ENCODE measurements at regions not wholly inside any gene's neighbourhood (a gene's known extent, or its start where the extent isn't known, plus 50 kb on each side); places are given as distances from the start of the nearest gene placed in this dataset.
"Not testable (repeated sequence)": the region's sequence is repeated elsewhere in the genome, so short reads cannot be mapped to it uniquely, and the experiment has no call there.

- no peak overlapping the region for H3K4me3 ChIP-seq
- DNase-seq = no peak
- no peaks in the 10 kb centered on the region for H3K36me3 ChIP-seq
- no peaks in the 10 kb centered on the region for H3K9me3 ChIP-seq (replicated peaks)
- no peaks in the 10 kb centered on the region for H3K27me3 ChIP-seq
- H3K27ac ChIP-seq = no peak overlapping the region
- no peaks in the 10 kb centered on the region for H3K4me1 ChIP-seq
Observed at GRCh38 chrX:77061545-77061944, 385.6 kb upstream of the FGF16 start.

GRCh38 chrX:77065896-77066295, 381.3 kb upstream of the FGF16 start:
- H3K36me3 ChIP-seq = no peaks in the 10 kb centered on the region
- DNase-seq = no peak
- H3K4me3 ChIP-seq = no peak overlapping the region
- no peaks in the 10 kb centered on the region for H3K4me1 ChIP-seq
- no peaks in the 10 kb centered on the region for H3K9me3 ChIP-seq (replicated peaks)
- no peaks in the 10 kb centered on the region for H3K27me3 ChIP-seq
- no peak overlapping the region for H3K27ac ChIP-seq

GRCh38 chrX:77070202-77070918, 376.8 kb upstream of the FGF16 start:
- Histone ChIP-seq H3K27me3 (no peaks in the 10 kb centered on the region), H3K36me3 (no peaks in the 10 kb centered on the region), H3K9me3 (replicated peaks) (no peaks in the 10 kb centered on the region), H3K4me1 (no peaks in the 10 kb centered on the region), H3K4me3 (no peak overlapping the region), H3K27ac (no peak overlapping the region)
- no peak for DNase-seq

- Histone ChIP-seq H3K27me3 (no peaks in the 10 kb centered on the region), H3K4me3 (no peak overlapping the region), H3K9me3 (replicated peaks) (no peaks in the 10 kb centered on the region), H3K27ac (peak overlapping the region; percentile 80), H3K36me3 (no peaks in the 10 kb centered on the region), H3K4me1 (peaks cover 10% of the 10 kb centered on the region)
- peak; percentile 74 to 82 for DNase-seq
Observed at GRCh38 chrX:77076896-77077295, 370.3 kb upstream of the FGF16 start.

GRCh38 chrX:77081237-77081636, 366.0 kb upstream of the FGF16 start:
- DNase-seq; H3K4me3 ChIP-seq; H3K27me3 ChIP-seq; H3K9me3 ChIP-seq (replicated peaks); H3K4me1 ChIP-seq; H3K27ac ChIP-seq; H3K36me3 ChIP-seq: not testable (repeated sequence)

- no peaks in the 10 kb centered on the region for H3K36me3 ChIP-seq
- no peaks in the 10 kb centered on the region for H3K27me3 ChIP-seq
- H3K27ac ChIP-seq = no peak overlapping the region
- DNase-seq = no peak
- H3K4me1 ChIP-seq = peaks cover 9% of the 10 kb centered on the region; the same call in 1 of the 2 replicates
- no peak overlapping the region for H3K4me3 ChIP-seq
- H3K9me3 ChIP-seq (replicated peaks) = no peaks in the 10 kb centered on the region
Observed at GRCh38 chrX:77085372-77085771, 361.8 kb upstream of the FGF16 start.

GRCh38 chrX:77087529-77088169, 359.5 kb upstream of the FGF16 start:
- no peaks in the 10 kb centered on the region for H3K27me3 ChIP-seq
- H3K36me3 ChIP-seq = no peaks in the 10 kb centered on the region
- peak overlapping the region; percentile 58 for H3K27ac ChIP-seq
- H3K4me3 ChIP-seq = no peak overlapping the region
- peaks cover 9% of the 10 kb centered on the region; the same call in 1 of the 2 replicates for H3K4me1 ChIP-seq
- peak; percentile 62 to 69 for DNase-seq
- H3K9me3 ChIP-seq (replicated peaks) = no peaks in the 10 kb centered on the region

GRCh38 chrX:77088233-77088632, 359.0 kb upstream of the FGF16 start:
- Histone ChIP-seq H3K27me3 (no peaks in the 10 kb centered on the region), H3K4me1 (peaks cover 9% of the 10 kb centered on the region; the same call in 1 of the 2 replicates), H3K4me3 (no peak overlapping the region), H3K9me3 (replicated peaks) (no peaks in the 10 kb centered on the region), H3K36me3 (no peaks in the 10 kb centered on the region), H3K27ac (peak overlapping the region; percentile 58; the same call in 1 of the 2 replicates)
- no peak for DNase-seq

GRCh38 chrX:77114501-77114900, 332.7 kb upstream of the FGF16 start:
- Histone ChIP-seq H3K9me3 (replicated peaks) (no peaks in the 10 kb centered on the region), H3K4me1 (no peaks in the 10 kb centered on the region), H3K27me3 (no peaks in the 10 kb centered on the region), H3K36me3 (no peaks in the 10 kb centered on the region), H3K27ac (no peak overlapping the region), H3K4me3 (no peak overlapping the region)
- no peak for DNase-seq

GRCh38 chrX:77118686-77119085, 328.5 kb upstream of the FGF16 start:
- Histone ChIP-seq H3K4me1 (no peaks in the 10 kb centered on the region), H3K27me3 (no peaks in the 10 kb centered on the region), H3K4me3 (no peak overlapping the region), H3K27ac (no peak overlapping the region), H3K36me3 (no peaks in the 10 kb centered on the region), H3K9me3 (replicated peaks) (no peaks in the 10 kb centered on the region)
- DNase-seq = no peak

GRCh38 chrX:77119706-77120105, 327.5 kb upstream of the FGF16 start:
- H3K27me3 ChIP-seq = no peaks in the 10 kb centered on the region
- DNase-seq = no peak
- no peaks in the 10 kb centered on the region for H3K9me3 ChIP-seq (replicated peaks)
- H3K4me3 ChIP-seq = no peak overlapping the region
- H3K4me1 ChIP-seq = no peaks in the 10 kb centered on the region
- no peaks in the 10 kb centered on the region for H3K36me3 ChIP-seq
- H3K27ac ChIP-seq = no peak overlapping the region

- H3K27me3 ChIP-seq; H3K4me1 ChIP-seq; H3K4me3 ChIP-seq; DNase-seq; H3K36me3 ChIP-seq; H3K27ac ChIP-seq; H3K9me3 ChIP-seq (replicated peaks): not testable (repeated sequence)
Observed at GRCh38 chrX:77123917-77124316, 323.3 kb upstream of the FGF16 start.

GRCh38 chrX:77127571-77127970, 319.6 kb upstream of the FGF16 start:
- not testable (repeated sequence) for H3K27me3 ChIP-seq; H3K36me3 ChIP-seq; H3K4me1 ChIP-seq; H3K4me3 ChIP-seq; DNase-seq; H3K9me3 ChIP-seq (replicated peaks); H3K27ac ChIP-seq

- no peaks in the 10 kb centered on the region for H3K9me3 ChIP-seq (replicated peaks)
- H3K27ac ChIP-seq = no peak overlapping the region
- no peaks in the 10 kb centered on the region for H3K4me1 ChIP-seq
- DNase-seq = no peak
- H3K36me3 ChIP-seq = no peaks in the 10 kb centered on the region
- H3K4me3 ChIP-seq = no peak overlapping the region
- H3K27me3 ChIP-seq = no peaks in the 10 kb centered on the region
Observed at GRCh38 chrX:77143907-77144306, 303.3 kb upstream of the FGF16 start.

GRCh38 chrX:77160301-77160700, 286.9 kb upstream of the FGF16 start:
- Histone ChIP-seq H3K9me3 (replicated peaks) (no peaks in the 10 kb centered on the region), H3K4me1 (no peaks in the 10 kb centered on the region), H3K4me3 (no peak overlapping the region), H3K27ac (no peak overlapping the region), H3K36me3 (no peaks in the 10 kb centered on the region), H3K27me3 (no peaks in the 10 kb centered on the region)
- peak; percentile 16 to 44 for DNase-seq

- Histone ChIP-seq H3K4me3 (no peak overlapping the region), H3K9me3 (replicated peaks) (no peaks in the 10 kb centered on the region), H3K27me3 (no peaks in the 10 kb centered on the region), H3K27ac (no peak overlapping the region), H3K36me3 (no peaks in the 10 kb centered on the region), H3K4me1 (no peaks in the 10 kb centered on the region)
- DNase-seq = no peak
Observed at GRCh38 chrX:77162777-77163176, 284.4 kb upstream of the FGF16 start.
